Ishikawa (cell line): ENCODE measurements at regions not wholly inside any gene's neighbourhood (a gene's known extent, or its start where the extent isn't known, plus 50 kb on each side); places are given as distances from the start of the nearest gene placed in this dataset.

ENCODE experiments used
- CEBPB ChIP-seq: IDR thresholded peaks from 2 replicates; pipeline ENCODE4 v1.6.1; 2012
- EP300 ChIP-seq: IDR thresholded peaks from 2 replicates; pipeline ENCODE4 v1.6.1; 2012; ENCODE audit warnings: borderline replicate concordance
- NFIC ChIP-seq: IDR thresholded peaks from 2 replicates; pipeline ENCODE4 v1.6.1; 2012
- RAD21 ChIP-seq: IDR thresholded peaks from 2 replicates; pipeline ENCODE4 v1.6.1; 2012; ENCODE audit warnings: low read depth
- YY1 ChIP-seq: IDR thresholded peaks from 2 replicates; pipeline ENCODE4 v1.6.1; 2012; ENCODE audit warnings: low read depth

GRCh38 chr9:38311382-38312270 lies 80.9 kb upstream of the ALDH1B1 start:
- TF ChIP-seq CEBPB = no peak
- no peak for TF ChIP-seq RAD21
- TF ChIP-seq YY1 = no peak
- TF ChIP-seq EP300 = no peak
- no peak for TF ChIP-seq NFIC
